GM12878 (cell line): ENCODE measurements at regions not wholly inside any gene's neighbourhood (a gene's known extent, or its start where the extent isn't known, plus 50 kb on each side); places are given as distances from the start of the nearest gene placed in this dataset.

Experiments
- BMI1 ChIP-seq: fragments of 450-650 bp; IDR thresholded peaks from 2 replicates; pipeline ENCODE4 v1.6.1; 2016; ENCODE audit warnings: mild to moderate bottlenecking, moderate library complexity, borderline replicate concordance
- CTCF ChIP-seq, 3 experiments: IDR thresholded peaks in 2 of 3; conservative IDR thresholded peaks in 1 of 3; 2 replicates each; pipeline ENCODE4 v1.5.1; 2011; ENCODE audit warnings: low read depth in 3 of 3, low read length in 3 of 3, mild to moderate bottlenecking in 3 of 3, control low read depth in 2 of 3, moderate library complexity in 2 of 3, inconsistent platforms in 1 of 3, mixed read lengths in 1 of 3; ENCODE audit not compliant: control insufficient read depth in 2 of 3, insufficient read depth in 1 of 3; ENCODE audit errors: extremely low read depth in 1 of 3
- ETV6 ChIP-seq, 2 experiments: fragments of 450-650 bp in 1 of 2; IDR thresholded peaks in 1 of 2; conservative IDR thresholded peaks in 1 of 2; 2 replicates each; pipeline ENCODE4 v1.6.1; 2014; ENCODE audit warnings: antibody characterized with exemption in 1 of 2, borderline replicate concordance in 1 of 2, low read depth in 1 of 2, mild to moderate bottlenecking in 1 of 2, moderate library complexity in 1 of 2
- EZH2 ChIP-seq: IDR thresholded peaks from 2 replicates; pipeline ENCODE4 v1.6.1; 2012; ENCODE audit warnings: low read depth, mild to moderate bottlenecking, control low read depth, inconsistent platforms, low read length, borderline replicate concordance; ENCODE audit not compliant: control insufficient read depth
- HDGF ChIP-seq: fragments of 450-650 bp; IDR thresholded peaks from 2 replicates; pipeline ENCODE4 v1.6.1; 2016; ENCODE audit warnings: antibody characterized with exemption
- IKZF1 ChIP-seq: fragments of 450-650 bp; conservative IDR thresholded peaks from 2 replicates; pipeline ENCODE4 v1.6.1; 2017; ENCODE audit warnings: antibody characterized with exemption, mild to moderate bottlenecking
- MTA2 ChIP-seq: fragments of 450-650 bp; IDR thresholded peaks from 2 replicates; pipeline ENCODE4 v1.6.1; 2016; ENCODE audit warnings: low read depth, mild to moderate bottlenecking, moderate library complexity
- MXI1 ChIP-seq: fragments of 150-350 bp; IDR thresholded peaks from 2 replicates; pipeline ENCODE4 v1.6.1; 2011; ENCODE audit warnings: low read depth, mild to moderate bottlenecking, inconsistent platforms, low read length, improper control_type of control experiment
- SPI1 ChIP-seq: IDR thresholded peaks from 2 replicates; pipeline ENCODE4 v1.6.1; 2011; ENCODE audit warnings: low read depth, mild to moderate bottlenecking, low read length, moderate library complexity, borderline replicate concordance; ENCODE audit not compliant: insufficient read depth
- SRF ChIP-seq, 2 experiments: IDR thresholded peaks; 2 replicates each; pipeline ENCODE4 v1.6.1; 2011; ENCODE audit warnings: low read depth in 2 of 2, low read length in 2 of 2, mild to moderate bottlenecking in 1 of 2, moderate library complexity in 1 of 2
- ZSCAN29 ChIP-seq: fragments of 450-650 bp; IDR thresholded peaks from 2 replicates; pipeline ENCODE4 v1.6.1; 2017; ENCODE audit warnings: mild to moderate bottlenecking, moderate library complexity
- ZZZ3 ChIP-seq: IDR thresholded peaks from 2 replicates; pipeline ENCODE4 v1.6.1; 2011; ENCODE audit warnings: low read depth; ENCODE audit not compliant: control insufficient read depth, insufficient read length

- no peak for TF ChIP-seq IKZF1
- TF ChIP-seq ZSCAN29 = no peak
- no peak for TF ChIP-seq EZH2
- TF ChIP-seq SRF (IDR thresholded peaks at IDR 0.05; ENCODE audit: low read depth in 2 of 2, low read length in 2 of 2) = no peak
- no peak for TF ChIP-seq CTCF (IDR thresholded peaks at IDR 0.05 in 2 of 3, conservative IDR thresholded peaks at IDR 0.05 in 1 of 3; ENCODE audit: control insufficient read depth in 2 of 3, extremely low read depth in 1 of 3, insufficient read depth in 1 of 3, low read depth in 3 of 3, low read length in 3 of 3)
- TF ChIP-seq ZZZ3 = no peak
- no peak for TF ChIP-seq ETV6 (conservative IDR thresholded peaks at IDR 0.05 in 1 of 2, IDR thresholded peaks at IDR 0.05 in 1 of 2; ENCODE audit: borderline replicate concordance in 1 of 2, low read depth in 1 of 2)
- TF ChIP-seq BMI1 = no peak
- no peak for TF ChIP-seq MTA2
- no peak for TF ChIP-seq SPI1
- no peak for TF ChIP-seq HDGF
- no peak for TF ChIP-seq MXI1
Measured at GRCh38 chr15:87799838-87800237, 456.7 kb downstream of the NTRK3 start.
